ENCODE measurements at regions not wholly inside any gene's neighbourhood (a gene's known extent, or its start where the extent isn't known, plus 50 kb on each side); places are given as distances from the start of the nearest gene placed in this dataset.
"Not testable (repeated sequence)": the region's sequence is repeated elsewhere in the genome, so short reads cannot be mapped to it uniquely, and the experiment has no call there.

DNA sequence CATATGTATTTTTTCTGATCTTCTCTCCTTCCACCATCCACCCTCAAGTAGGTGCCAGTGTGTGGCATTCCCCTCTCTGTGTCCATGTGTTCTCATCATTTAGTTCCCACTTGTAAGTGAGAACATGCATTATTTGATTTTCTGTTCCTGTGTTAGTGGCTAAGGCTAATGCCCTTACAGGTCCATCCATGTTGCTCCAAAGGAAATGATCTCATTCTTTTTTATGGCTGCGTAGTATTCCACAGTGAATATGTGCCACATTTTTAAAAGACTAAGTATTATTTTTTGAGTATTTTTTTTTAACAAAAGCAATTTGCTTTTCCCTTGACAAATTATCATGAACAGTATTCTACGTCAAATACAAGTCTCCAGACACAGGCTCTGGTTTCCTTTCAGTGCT, 86.4 kb upstream of the ZNF746 start:
- no peak overlapping the region for H3K27ac ChIP-seq (ENCODE audit: low read depth, low read length, poor library complexity, severe bottlenecking)
- H3K4me2 ChIP-seq (ENCODE audit: low read length) = no peak overlapping the region
- no peaks in the 10 kb centered on the region for H3F3A ChIP-seq (ENCODE audit: insufficient read depth, low read length)
- no peaks in the 10 kb centered on the region for H3K27me3 ChIP-seq (ENCODE audit: insufficient read depth, low read length)
- H4K20me1 ChIP-seq (ENCODE audit: insufficient read depth, low read length) = no peaks in the 10 kb centered on the region
- TF ChIP-seq, protein P1, sequence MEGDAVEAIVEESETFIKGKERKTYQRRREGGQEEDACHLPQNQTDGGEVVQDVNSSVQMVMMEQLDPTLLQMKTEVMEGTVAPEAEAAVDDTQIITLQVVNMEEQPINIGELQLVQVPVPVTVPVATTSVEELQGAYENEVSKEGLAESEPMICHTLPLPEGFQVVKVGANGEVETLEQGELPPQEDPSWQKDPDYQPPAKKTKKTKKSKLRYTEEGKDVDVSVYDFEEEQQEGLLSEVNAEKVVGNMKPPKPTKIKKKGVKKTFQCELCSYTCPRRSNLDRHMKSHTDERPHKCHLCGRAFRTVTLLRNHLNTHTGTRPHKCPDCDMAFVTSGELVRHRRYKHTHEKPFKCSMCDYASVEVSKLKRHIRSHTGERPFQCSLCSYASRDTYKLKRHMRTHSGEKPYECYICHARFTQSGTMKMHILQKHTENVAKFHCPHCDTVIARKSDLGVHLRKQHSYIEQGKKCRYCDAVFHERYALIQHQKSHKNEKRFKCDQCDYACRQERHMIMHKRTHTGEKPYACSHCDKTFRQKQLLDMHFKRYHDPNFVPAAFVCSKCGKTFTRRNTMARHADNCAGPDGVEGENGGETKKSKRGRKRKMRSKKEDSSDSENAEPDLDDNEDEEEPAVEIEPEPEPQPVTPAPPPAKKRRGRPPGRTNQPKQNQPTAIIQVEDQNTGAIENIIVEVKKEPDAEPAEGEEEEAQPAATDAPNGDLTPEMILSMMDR (IDR thresholded peaks at IDR 0.05; ENCODE audit: low read length) = no peak
- no peak for TF ChIP-seq EZH2 (IDR thresholded peaks at IDR 0.05; ENCODE audit: borderline replicate concordance, low read length)
- peaks cover 70% of the 10 kb centered on the region for H3K36me3 ChIP-seq (ENCODE audit: insufficient read depth, low read length)
- no peaks in the 10 kb centered on the region for H3K4me1 ChIP-seq (ENCODE audit: insufficient read depth, low read length, severe bottlenecking)
- H2AFZ ChIP-seq (ENCODE audit: low read length) = no peak overlapping the region
- no peaks in the 10 kb centered on the region for H3K9me2 ChIP-seq (ENCODE audit: low read depth, low read length)
- no peak overlapping the region for H3K9ac ChIP-seq (ENCODE audit: low read length)
- no peaks in the 10 kb centered on the region for H3K79me2 ChIP-seq (ENCODE audit: insufficient read depth, low read length)
- peaks cover 13% of the 10 kb centered on the region; the same call in 1 of the 2 replicates for H3K9me3 ChIP-seq (ENCODE audit: low read length)
- H3K4me3 ChIP-seq (ENCODE audit: low read depth, low read length, poor library complexity, severe bottlenecking) = no peak overlapping the region

DNA sequence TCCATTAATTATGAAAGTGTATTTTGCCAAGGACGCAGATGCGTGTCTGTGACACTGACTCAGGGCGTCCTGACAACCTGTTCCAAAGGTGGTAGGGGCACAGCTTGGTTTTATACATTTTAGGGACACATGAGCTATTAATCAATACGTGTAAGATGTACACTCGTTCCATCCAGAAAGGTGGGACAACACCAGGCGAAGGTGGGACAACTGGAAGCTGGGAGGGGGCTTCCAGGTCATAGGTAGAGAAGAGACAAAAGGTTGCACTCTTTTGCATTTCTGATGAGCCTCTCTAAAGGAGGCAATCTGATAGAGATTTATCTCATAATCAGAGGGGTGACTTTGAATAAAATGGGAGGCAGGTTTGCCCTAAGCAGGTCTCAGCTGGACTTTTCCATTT, 82.7 kb upstream of the ZNF746 start:
- Histone ChIP-seq H3K4me3 (ENCODE audit: low read depth, low read length, poor library complexity, severe bottlenecking) (no peak overlapping the region), H3K27me3 (ENCODE audit: insufficient read depth, low read length) (no peaks in the 10 kb centered on the region), H2AFZ (ENCODE audit: low read length) (no peak overlapping the region), H3K4me2 (ENCODE audit: low read length) (no peak overlapping the region), H3K36me3 (ENCODE audit: insufficient read depth, low read length) (peaks cover 44% of the 10 kb centered on the region), H3K4me1 (ENCODE audit: insufficient read depth, low read length, severe bottlenecking) (no peaks in the 10 kb centered on the region), H3K9ac (ENCODE audit: low read length) (no peak overlapping the region), H3K9me2 (ENCODE audit: low read depth, low read length) (no peaks in the 10 kb centered on the region), H4K20me1 (ENCODE audit: insufficient read depth, low read length) (no peaks in the 10 kb centered on the region), H3F3A (ENCODE audit: insufficient read depth, low read length) (no peaks in the 10 kb centered on the region), H3K79me2 (ENCODE audit: insufficient read depth, low read length) (no peaks in the 10 kb centered on the region), H3K27ac (ENCODE audit: low read depth, low read length, poor library complexity, severe bottlenecking) (no peak overlapping the region), H3K9me3 (ENCODE audit: low read length) (peaks cover 16% of the 10 kb centered on the region; the same call in 1 of the 2 replicates)
- TF ChIP-seq, protein P1 (IDR thresholded peaks at IDR 0.05; ENCODE audit: low read length) = no peak
- TF ChIP-seq EZH2 (IDR thresholded peaks at IDR 0.05; ENCODE audit: borderline replicate concordance, low read length) = no peak

DNA sequence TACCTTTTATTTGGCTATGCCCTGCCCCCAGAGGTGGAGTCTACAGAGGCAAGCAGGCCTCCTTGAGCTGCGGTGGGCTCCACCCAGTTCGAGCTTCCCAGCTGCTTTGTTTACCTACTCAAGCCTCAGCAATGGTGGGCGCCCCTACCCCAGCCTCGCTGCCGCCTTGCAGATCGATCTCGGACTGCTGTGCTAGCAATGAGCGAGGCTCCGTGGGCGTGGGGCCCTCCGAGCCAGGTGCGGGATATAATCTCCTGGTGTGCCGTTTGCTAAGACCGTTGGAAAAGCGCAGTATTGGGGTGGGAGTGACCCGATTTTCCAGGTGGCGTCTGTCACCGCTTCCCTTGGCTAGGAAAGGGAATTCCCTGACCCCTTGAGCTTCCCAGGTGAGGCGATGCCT, 81.8 kb upstream of the ZNF746 start:
- not testable (repeated sequence) for H3K4me2 ChIP-seq (ENCODE audit: low read length); H4K20me1 ChIP-seq (ENCODE audit: insufficient read depth, low read length); H3K9ac ChIP-seq (ENCODE audit: low read length); H3K4me1 ChIP-seq (ENCODE audit: insufficient read depth, low read length, severe bottlenecking); H3K9me2 ChIP-seq (ENCODE audit: low read depth, low read length); H3K27me3 ChIP-seq (ENCODE audit: insufficient read depth, low read length); H3K27ac ChIP-seq (ENCODE audit: low read depth, low read length, poor library complexity, severe bottlenecking); H3F3A ChIP-seq (ENCODE audit: insufficient read depth, low read length); H2AFZ ChIP-seq (ENCODE audit: low read length); H3K79me2 ChIP-seq (ENCODE audit: insufficient read depth, low read length); H3K4me3 ChIP-seq (ENCODE audit: low read depth, low read length, poor library complexity, severe bottlenecking)
- peaks cover 34% of the 10 kb centered on the region for H3K36me3 ChIP-seq (ENCODE audit: insufficient read depth, low read length)
- peaks cover 16% of the 10 kb centered on the region; the same call in 1 of the 2 replicates for H3K9me3 ChIP-seq (ENCODE audit: low read length)

DNA sequence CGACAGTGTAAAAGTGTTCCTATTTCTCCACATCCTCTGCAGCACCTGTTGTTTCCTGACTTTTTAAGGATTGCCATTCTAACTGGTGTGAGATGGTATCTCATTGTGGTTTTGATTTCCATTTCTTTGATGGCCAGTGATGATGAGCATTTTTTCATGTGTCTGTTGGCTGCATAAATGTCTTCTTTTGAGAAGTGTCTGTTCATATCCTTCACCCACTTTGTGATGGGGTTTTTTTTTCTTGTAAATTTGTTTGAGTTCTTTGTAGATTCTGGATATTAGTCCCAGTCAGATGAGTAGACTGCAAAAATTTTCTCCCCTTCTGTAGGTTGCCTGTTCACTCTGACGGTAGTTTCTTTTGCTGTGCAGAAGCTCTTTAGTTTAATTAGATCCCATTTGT, 76.8 kb upstream of the ZNF746 start:
- H2AFZ ChIP-seq (ENCODE audit: low read length); H3K4me2 ChIP-seq (ENCODE audit: low read length); H3K27ac ChIP-seq (ENCODE audit: low read depth, low read length, poor library complexity, severe bottlenecking); H3K4me3 ChIP-seq (ENCODE audit: low read depth, low read length, poor library complexity, severe bottlenecking); H3K27me3 ChIP-seq (ENCODE audit: insufficient read depth, low read length); H3K9ac ChIP-seq (ENCODE audit: low read length); H3F3A ChIP-seq (ENCODE audit: insufficient read depth, low read length); H4K20me1 ChIP-seq (ENCODE audit: insufficient read depth, low read length); H3K4me1 ChIP-seq (ENCODE audit: insufficient read depth, low read length, severe bottlenecking); H3K36me3 ChIP-seq (ENCODE audit: insufficient read depth, low read length); H3K79me2 ChIP-seq (ENCODE audit: insufficient read depth, low read length); H3K9me2 ChIP-seq (ENCODE audit: low read depth, low read length): not testable (repeated sequence)
- peaks cover 21% of the 10 kb centered on the region for H3K9me3 ChIP-seq (ENCODE audit: low read length)
